BLaER1 treated with 17β-estradiol and CSF1 and Interleukin-3, amounts not matched to agents 10 nM and 100 nM (cell line): ENCODE measurements at regions not wholly inside any gene's neighbourhood (a gene's known extent, or its start where the extent isn't known, plus 50 kb on each side); places are given as distances from the start of the nearest gene placed in this dataset.
"Not testable (repeated sequence)": the region's sequence is repeated elsewhere in the genome, so short reads cannot be mapped to it uniquely, and the experiment has no call there.

Experiments
- H3K27ac ChIP-seq, 11 experiments: shearing (Covaris generic); formaldehyde crosslinking; 2 replicates each; pipeline ENCODE4 v1.8.1; 2022
- H3K27me3 ChIP-seq, 11 experiments: shearing (Covaris generic); formaldehyde crosslinking; 2 replicates each; pipeline ENCODE4 v1.8.1; 2022
- H3K36me3 ChIP-seq, 11 experiments: shearing (Covaris generic); formaldehyde crosslinking; 2 replicates each; pipeline ENCODE4 v1.8.1; 2022
- H3K4me1 ChIP-seq, 10 experiments: shearing (Covaris generic); formaldehyde crosslinking; 2 replicates each; pipeline ENCODE4 v1.8.1; 2022
- H3K4me2 ChIP-seq, 11 experiments: shearing (Covaris generic); formaldehyde crosslinking; 2 replicates each; pipeline ENCODE4 v1.8.1; 2022
- H3K4me3 ChIP-seq, 10 experiments: shearing (Covaris generic); formaldehyde crosslinking; 2 replicates each; pipeline ENCODE4 v1.8.1; 2022
- H3K9ac ChIP-seq, 11 experiments: shearing (Covaris generic); formaldehyde crosslinking; 2 replicates each; pipeline ENCODE4 v1.8.1; 2022
- H3K9me3 ChIP-seq, 11 experiments: shearing (Covaris generic); formaldehyde crosslinking; replicated peaks in 1 of 11; 2 replicates each; pipeline ENCODE4 v1.8.1; 2022
- H4K20me1 ChIP-seq, 11 experiments: shearing (Covaris generic); formaldehyde crosslinking; 2 replicates each; pipeline ENCODE4 v1.8.1; 2022
- Cebpa-rat ChIP-seq, 11 experiments: shearing (Covaris generic); IDR thresholded peaks; 2 replicates each; pipeline ENCODE4 v1.8.1; 2022

DNA sequence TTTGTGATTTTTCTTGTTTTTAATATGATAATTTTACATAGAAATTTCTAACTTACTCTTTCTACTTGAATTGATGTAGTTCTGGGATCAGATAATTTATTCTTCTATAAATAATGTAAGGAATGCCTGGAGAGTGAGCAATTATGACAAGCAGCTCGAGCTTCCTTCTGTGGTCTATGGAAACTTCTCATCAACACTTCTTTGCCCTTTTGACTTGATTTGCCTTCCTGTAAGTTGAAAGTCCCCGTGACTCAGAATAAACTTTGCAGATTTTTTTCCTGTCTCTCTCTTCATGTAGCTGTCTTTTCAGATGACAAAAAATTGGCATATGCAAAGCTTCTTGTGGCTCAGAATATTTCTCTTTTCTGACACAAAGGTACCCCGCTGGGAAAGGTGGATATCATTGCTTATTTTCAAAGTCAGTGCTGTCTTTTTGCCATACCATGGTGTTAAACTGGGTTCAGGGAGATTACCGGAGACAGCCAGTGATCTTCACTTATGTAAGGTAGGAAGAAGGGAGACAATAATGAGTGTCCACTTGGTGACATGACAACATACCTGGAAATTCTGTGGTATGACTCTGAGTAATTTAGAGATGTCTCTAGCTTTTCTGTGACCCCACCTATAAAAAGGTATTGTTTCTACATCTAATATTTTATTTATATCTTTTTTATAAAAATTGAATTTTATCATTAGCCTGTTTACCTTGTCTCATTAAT is 278.6 kb upstream of the GNPDA2 start:
- Histone ChIP-seq H3K27ac (no peak overlapping the region), H3K4me2 (no peak overlapping the region), H3K4me3 (no peak overlapping the region), H3K27me3 (no peaks in the 10 kb centered on the region), H3K9me3 (no peaks in the 10 kb centered on the region), H3K36me3 (no peaks in the 10 kb centered on the region), H3K9ac (no peak overlapping the region), H3K4me1 (no peaks in the 10 kb centered on the region), H4K20me1 (no peaks in the 10 kb centered on the region)
- no peak for TF ChIP-seq Cebpa-rat (IDR thresholded peaks at IDR 0.05)

DNA sequence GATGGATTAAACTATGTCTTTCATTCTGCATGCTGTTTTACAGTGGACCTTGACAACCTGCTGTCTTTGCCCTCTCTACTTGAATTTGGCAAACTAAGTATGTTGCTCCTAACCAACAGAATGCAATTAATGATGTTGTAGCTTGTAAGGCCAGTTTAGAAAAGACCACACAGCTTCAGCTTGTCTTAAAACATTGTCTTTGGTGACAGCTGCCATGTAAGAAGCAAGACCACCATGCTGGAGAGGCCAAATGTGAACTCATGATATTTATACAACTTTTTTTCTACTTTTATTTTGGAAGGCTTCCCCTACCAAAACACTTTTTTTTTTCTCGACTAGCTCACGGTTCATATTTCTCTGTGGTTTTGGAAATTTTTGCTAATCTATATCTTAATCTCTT is 278.0 kb upstream of the GNPDA2 start:
- Histone ChIP-seq H3K36me3 (no peaks in the 10 kb centered on the region), H3K9me3 (no peaks in the 10 kb centered on the region), H3K27ac (no peak overlapping the region), H3K27me3 (no peaks in the 10 kb centered on the region), H3K4me1 (no peaks in the 10 kb centered on the region), H3K4me3 (no peak overlapping the region), H3K4me2 (no peak overlapping the region), H4K20me1 (no peaks in the 10 kb centered on the region), H3K9ac (no peak overlapping the region)
- no peak for TF ChIP-seq Cebpa-rat (IDR thresholded peaks at IDR 0.05)

DNA sequence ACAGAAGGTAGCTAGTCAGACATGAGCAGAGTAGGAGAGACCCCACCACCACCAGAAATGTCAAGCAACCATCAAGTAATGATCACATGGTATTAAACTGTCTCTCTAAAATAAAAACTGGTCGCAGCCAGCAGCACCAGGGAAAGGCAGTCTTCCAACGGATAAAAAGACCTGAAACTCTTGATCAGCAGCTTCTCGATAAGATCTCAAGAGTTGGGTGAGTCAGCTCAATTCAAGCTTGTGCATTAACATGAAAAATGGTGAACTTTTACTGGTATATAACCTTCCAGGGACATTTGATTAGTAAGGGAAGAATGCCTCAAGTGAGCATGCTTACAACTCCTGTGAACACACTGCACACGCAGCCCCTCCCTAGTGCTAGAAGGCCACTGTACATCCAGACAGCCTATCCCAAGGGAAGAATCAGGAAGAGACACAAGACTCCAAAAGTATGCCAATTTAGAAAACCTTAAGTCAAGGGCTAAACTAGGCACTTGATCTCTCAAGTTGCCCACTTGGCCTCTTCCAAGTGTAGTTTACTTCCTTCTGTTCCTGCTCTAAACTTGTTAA is 270.0 kb upstream of the GNPDA2 start:
- no peaks in the 10 kb centered on the region for H3K4me1 ChIP-seq
- H3K4me3 ChIP-seq: no peak overlapping the region
- H3K27ac ChIP-seq: no peak overlapping the region
- no peaks in the 10 kb centered on the region for H3K36me3 ChIP-seq
- no peaks in the 10 kb centered on the region for H3K9me3 ChIP-seq
- no peak overlapping the region for H3K9ac ChIP-seq
- TF ChIP-seq Cebpa-rat (IDR thresholded peaks at IDR 0.05): no peak
- no peaks in the 10 kb centered on the region for H3K27me3 ChIP-seq
- no peaks in the 10 kb centered on the region for H4K20me1 ChIP-seq
- no peak overlapping the region for H3K4me2 ChIP-seq

DNA sequence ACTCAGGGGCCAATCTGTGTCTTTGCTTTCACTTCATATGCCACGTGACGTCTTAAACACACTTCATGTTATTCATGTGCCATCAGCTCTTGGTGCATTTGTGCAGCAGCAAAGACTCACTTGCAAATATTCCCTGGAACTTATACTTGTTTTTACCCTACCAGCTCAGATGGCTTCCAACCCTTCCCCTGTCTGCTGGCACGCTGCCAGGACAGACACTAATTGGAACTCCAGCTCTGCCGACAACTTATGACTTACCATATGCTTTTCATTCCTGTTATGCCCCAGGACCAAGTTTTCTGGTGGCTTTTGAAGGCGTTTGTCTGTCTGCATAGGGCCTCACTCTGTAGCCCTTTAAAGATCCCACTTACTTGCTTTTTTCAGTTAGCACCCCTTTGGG is 261.7 kb upstream of the GNPDA2 start:
- Histone ChIP-seq H3K4me2 (no peak overlapping the region), H3K27me3 (no peaks in the 10 kb centered on the region), H3K9me3 (no peaks in the 10 kb centered on the region), H3K27ac (no peak overlapping the region), H3K4me1 (no peaks in the 10 kb centered on the region), H3K4me3 (no peak overlapping the region), H4K20me1 (no peaks in the 10 kb centered on the region), H3K36me3 (no peaks in the 10 kb centered on the region), H3K9ac (no peak overlapping the region)
- no peak for TF ChIP-seq Cebpa-rat (IDR thresholded peaks at IDR 0.05)

DNA sequence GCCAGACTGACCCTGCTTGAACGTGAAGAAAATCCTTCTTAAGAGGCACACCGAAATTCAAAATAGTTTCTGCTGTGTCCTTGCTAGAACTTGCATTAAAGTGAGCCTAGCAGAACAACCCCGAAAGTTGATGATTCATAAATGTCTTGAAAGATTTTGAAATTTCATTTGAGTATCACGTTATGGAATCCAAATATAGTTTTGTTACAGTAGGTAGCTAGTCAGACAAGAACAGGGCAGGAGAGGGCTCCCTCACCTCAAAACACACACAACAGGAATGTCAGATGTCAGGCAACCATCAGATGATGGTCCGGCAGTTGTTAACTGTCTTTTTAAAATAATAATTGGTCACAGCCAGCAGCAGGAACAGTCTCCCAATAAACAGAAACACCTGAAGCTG is 259.6 kb upstream of the GNPDA2 start:
- Histone ChIP-seq H3K9ac (no peak overlapping the region), H3K27ac (no peak overlapping the region), H3K4me1 (no peaks in the 10 kb centered on the region), H3K27me3 (no peaks in the 10 kb centered on the region), H3K4me3 (no peak overlapping the region), H3K36me3 (no peaks in the 10 kb centered on the region), H3K9me3 (no peaks in the 10 kb centered on the region), H3K4me2 (no peak overlapping the region), H4K20me1 (no peaks in the 10 kb centered on the region)
- no peak for TF ChIP-seq Cebpa-rat (IDR thresholded peaks at IDR 0.05)

DNA sequence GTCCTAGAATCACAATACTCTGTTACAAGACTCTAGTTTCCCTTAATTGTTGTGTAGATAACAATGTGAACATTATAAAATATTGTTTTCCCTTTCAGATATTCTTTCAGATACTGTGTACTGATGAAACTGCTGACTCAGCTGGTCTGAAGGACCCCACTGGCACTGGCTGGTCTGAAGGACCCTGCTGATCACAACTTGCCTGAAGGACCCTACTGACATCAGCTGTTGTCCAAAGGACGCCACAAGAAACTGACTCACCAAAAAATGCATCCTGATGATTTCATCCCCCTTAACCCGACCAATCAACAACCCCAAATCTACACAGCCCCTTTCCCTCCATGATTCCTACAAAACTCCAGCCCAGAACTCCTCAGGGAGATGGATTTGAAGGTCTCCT is 258.8 kb upstream of the GNPDA2 start:
- Histone ChIP-seq H3K36me3 (no peaks in the 10 kb centered on the region), H3K9me3 (no peaks in the 10 kb centered on the region), H3K4me3 (no peak overlapping the region), H3K27me3 (no peaks in the 10 kb centered on the region), H4K20me1 (no peaks in the 10 kb centered on the region), H3K9ac (no peak overlapping the region), H3K4me2 (no peak overlapping the region), H3K27ac (no peak overlapping the region), H3K4me1 (no peaks in the 10 kb centered on the region)
- no peak for TF ChIP-seq Cebpa-rat (IDR thresholded peaks at IDR 0.05)

DNA sequence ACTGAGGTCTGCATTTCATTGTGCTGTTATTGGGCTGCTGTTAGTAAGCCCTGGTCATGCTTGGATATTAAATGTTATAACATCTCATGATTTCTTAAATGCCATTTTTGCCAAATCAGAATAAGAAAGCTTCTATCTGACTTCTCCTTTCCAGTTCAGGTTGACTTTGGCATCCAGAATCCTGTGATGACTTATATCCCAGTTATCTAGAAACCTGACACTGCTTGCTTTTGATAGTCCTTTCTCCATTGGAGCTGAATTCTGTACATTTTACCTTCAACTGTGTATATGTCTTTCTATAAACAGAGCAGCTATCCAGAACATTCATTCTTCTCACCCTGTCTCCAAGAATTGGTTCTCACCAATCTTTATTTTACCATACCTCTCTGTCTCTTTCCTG is 257.7 kb upstream of the GNPDA2 start:
- H3K9me3 ChIP-seq: no peaks in the 10 kb centered on the region
- H3K27me3 ChIP-seq: no peaks in the 10 kb centered on the region
- H3K27ac ChIP-seq: no peak overlapping the region
- no peak overlapping the region for H3K9ac ChIP-seq
- no peak overlapping the region for H3K4me3 ChIP-seq
- no peak overlapping the region for H3K4me2 ChIP-seq
- no peaks in the 10 kb centered on the region for H3K4me1 ChIP-seq
- no peak for TF ChIP-seq Cebpa-rat (IDR thresholded peaks at IDR 0.05)
- H3K36me3 ChIP-seq: no peaks in the 10 kb centered on the region
- H4K20me1 ChIP-seq: no peaks in the 10 kb centered on the region

DNA sequence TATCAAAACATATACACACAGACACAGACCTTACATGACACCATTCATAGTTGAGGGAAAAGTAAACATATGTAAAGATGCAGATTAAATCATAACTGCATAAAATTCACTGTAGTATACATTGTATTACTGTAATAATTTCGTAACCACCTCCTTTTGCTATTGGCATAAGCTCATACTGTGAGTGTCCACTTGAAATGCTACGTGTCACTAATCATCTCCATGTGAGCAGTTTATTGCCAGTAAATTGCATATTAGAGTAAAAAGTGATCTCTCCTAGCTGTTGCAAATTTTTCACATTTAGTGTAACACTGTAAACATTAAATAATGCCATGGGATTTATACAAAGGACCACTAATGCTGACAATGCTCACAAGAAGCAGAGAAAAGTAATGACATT is 256.7 kb upstream of the GNPDA2 start:
- Histone ChIP-seq H3K27ac (no peak overlapping the region), H3K4me3 (no peak overlapping the region), H3K36me3 (no peaks in the 10 kb centered on the region), H3K4me2 (no peak overlapping the region), H3K27me3 (no peaks in the 10 kb centered on the region), H3K4me1 (no peaks in the 10 kb centered on the region), H3K9me3 (no peaks in the 10 kb centered on the region), H4K20me1 (no peaks in the 10 kb centered on the region), H3K9ac (no peak overlapping the region)
- no peak for TF ChIP-seq Cebpa-rat (IDR thresholded peaks at IDR 0.05)

DNA sequence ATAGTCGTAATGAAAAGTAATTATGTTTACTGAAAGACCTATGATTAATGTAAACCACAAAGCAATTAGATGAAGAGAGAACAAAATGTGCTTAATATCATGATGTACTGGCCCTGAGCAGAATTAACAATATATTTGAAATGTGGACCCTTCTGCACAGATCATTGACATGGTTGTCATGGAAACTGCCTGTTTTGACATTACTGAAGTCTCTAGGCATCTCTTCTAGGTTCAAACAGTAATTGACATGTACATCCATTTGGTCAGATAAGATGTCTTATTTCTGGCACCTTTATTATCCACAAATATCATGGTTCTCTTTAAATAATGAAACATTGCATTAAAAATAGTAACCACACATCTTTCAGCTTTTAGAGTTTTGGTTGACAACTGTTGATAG is 251.7 kb upstream of the GNPDA2 start:
- Histone ChIP-seq H3K4me1 (no peaks in the 10 kb centered on the region; a peak in 1 of 20 replicates), H3K36me3 (no peaks in the 10 kb centered on the region), H3K9ac (no peak overlapping the region), H3K9me3 (no peaks in the 10 kb centered on the region), H3K4me3 (no peak overlapping the region), H3K4me2 (no peak overlapping the region), H3K27me3 (no peaks in the 10 kb centered on the region), H3K27ac (no peak overlapping the region), H4K20me1 (no peaks in the 10 kb centered on the region)
- no peak for TF ChIP-seq Cebpa-rat (IDR thresholded peaks at IDR 0.05)

DNA sequence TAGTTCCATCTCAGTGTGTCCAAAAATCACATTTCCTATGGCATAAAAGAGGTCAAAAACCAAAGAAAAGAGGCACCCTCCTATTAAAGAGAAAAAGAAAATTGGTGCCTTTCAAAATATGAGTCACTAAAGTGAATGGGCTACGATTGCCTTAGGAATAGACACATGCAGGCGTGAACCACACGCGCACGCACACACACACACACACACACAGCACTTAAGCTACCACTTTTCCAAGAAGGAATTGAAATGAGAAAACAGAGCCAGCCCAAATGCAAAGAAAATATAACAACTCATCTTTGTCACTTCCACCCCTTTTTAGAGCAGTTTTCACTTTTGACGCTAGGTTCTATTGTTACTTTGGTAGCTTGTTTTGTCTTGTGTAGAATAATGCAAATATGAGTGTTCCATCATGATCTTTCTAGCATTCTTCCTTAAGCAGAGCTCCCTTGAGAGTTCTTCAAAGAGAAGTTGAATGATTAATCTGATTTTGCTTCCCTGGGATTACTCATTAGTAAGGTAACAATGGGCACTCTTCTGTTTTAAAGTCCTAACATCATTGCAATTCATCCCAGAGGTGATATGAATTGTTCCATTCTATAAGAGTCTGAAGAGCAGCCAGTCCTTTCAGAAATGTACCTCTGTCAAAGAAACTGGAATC is 239.2 kb upstream of the GNPDA2 start:
- TF ChIP-seq Cebpa-rat (IDR thresholded peaks at IDR 0.05): no peak
- Histone ChIP-seq H3K4me2 (no peak overlapping the region), H3K4me1 (0 out of 20 replicates have a peak, but pooled peaks cover 0 to 4% (median 0%) of the 10 kb centered on the region in 10 experiments), H3K4me3 (no peak overlapping the region), H3K9ac (no peak overlapping the region), H3K36me3 (no peaks in the 10 kb centered on the region), H3K9me3 (peaks cover 14 to 33% (median 23%) of the 10 kb centered on the region in 11 experiments), H4K20me1 (no peaks in the 10 kb centered on the region), H3K27ac (no peak overlapping the region), H3K27me3 (no peaks in the 10 kb centered on the region)

DNA sequence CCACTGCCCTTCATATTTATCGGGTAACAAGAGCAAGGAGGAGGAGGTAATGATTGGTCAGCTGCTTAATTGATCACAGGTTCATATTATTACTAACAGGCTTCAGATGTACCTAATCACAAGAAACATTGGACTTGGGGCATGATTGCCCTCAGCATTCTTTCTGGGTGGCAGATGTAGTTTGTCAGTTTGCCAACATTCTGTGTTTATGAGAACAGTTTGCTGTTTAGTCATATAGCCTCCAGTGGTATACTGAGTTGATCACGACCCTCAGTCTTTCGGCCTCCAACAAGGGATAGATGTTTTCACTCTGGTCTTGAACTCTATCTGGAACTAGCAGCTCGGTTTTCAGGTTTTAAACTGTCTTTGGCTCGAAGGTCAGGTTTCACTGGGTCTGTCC is 237.7 kb upstream of the GNPDA2 start:
- not testable (repeated sequence) for H4K20me1 ChIP-seq, H3K27ac ChIP-seq, H3K4me2 ChIP-seq, H3K9ac ChIP-seq, H3K36me3 ChIP-seq, H3K27me3 ChIP-seq, H3K4me1 ChIP-seq, H3K4me3 ChIP-seq
- H3K9me3 ChIP-seq: peaks cover 14 to 33% (median 23%) of the 10 kb centered on the region in 11 experiments
